ENCODE measurements at regions not wholly inside any gene's neighbourhood (a gene's known extent, or its start where the extent isn't known, plus 50 kb on each side); places are given as distances from the start of the nearest gene placed in this dataset.
"Not testable (repeated sequence)": the region's sequence is repeated elsewhere in the genome, so short reads cannot be mapped to it uniquely, and the experiment has no call there.

DNA sequence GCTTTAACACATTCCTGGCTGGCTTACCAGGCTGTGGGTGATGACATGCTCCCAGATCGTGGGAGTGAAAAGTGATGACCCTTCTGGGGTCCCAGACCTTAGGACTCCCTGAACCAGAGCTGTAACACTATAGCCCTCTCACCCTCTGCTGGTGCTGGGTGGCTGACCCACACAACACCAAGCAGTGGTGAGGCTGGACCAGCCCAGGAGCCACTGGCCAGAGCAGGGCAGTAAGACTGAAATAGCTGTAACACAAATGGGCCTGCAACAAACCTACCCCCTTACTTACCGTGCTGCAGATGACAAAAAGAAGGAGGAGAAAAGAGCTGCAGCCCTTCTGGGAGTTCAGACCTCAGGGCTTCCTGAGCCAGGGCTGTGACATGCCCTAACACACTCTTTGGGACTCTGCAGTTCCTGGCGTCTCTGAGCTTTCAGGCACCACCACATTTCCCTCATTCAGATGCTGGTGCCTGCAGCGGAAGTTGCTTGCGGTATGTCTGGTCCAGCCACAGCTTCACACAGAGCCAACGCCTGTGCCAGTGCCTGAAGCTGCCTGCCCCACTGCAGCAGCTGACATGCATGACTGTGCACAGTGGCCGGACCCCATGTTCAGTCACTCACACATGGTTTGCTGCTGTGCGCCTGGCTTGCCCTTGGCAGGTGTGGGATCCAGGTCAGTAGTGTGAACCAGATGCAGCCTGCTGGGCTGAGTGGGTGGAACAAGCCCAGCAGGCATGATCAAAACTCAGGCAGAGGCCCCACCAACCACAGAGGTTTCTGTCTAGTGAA, 1247.4 kb downstream of the EFNA5 start:
- no peak overlapping the region for H3K27ac ChIP-seq
- DNase-seq (ENCODE audit: low read depth, low spot score) = no peak

DNA sequence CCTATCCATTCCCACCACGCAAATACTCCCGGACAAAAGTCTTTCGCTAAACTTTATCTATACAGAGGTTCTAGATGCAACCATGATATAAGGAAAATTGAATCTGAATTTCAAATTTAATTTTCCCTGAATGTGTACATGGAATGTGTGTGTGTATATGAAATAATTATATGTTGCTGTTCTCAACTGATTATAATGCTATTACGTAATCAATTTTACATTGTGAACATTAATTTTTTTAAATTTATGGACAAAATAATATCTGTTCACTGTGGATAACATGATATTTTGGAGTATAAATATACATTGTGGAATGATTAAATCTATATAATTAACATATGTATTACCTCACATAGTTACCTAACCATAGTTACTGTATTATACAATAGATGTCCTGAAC, 1250.6 kb downstream of the EFNA5 start:
- no peak for DNase-seq (ENCODE audit: low read depth, low spot score)
- H3K27ac ChIP-seq = no peak overlapping the region

- DNase-seq (ENCODE audit: low read depth, low spot score) = no peak
- H3K27ac ChIP-seq = no peak overlapping the region
These were observed 1252.5 kb downstream of the EFNA5 start for GRCh38 chr5:106418196-106418595.

DNA sequence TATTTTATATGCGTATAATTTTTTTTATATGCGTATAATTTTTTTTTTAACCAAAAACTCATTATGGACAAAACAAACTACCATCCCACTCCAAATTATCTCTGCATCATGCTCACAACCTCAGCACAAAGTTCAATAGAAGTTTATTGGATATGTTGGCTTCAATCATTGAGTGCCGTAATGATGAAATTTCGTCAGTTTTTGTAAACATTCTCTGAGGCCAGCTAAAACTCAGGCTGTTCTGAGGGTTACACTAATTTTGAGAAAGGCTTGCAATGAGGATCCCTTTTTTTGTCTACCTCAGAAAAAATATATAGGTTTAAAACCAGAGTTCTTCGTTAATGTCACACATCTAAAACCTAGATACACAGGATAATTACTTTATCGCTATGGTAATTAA, 1253.2 kb downstream of the EFNA5 start:
- DNase-seq (ENCODE audit: low read depth, low spot score) = no peak
- no peak overlapping the region for H3K27ac ChIP-seq

GRCh38 chr5:106417163-106417562, 1253.6 kb downstream of the EFNA5 start:
- H3K27ac ChIP-seq = no peak overlapping the region
- DNase-seq (ENCODE audit: low read depth, low spot score) = no peak

DNA sequence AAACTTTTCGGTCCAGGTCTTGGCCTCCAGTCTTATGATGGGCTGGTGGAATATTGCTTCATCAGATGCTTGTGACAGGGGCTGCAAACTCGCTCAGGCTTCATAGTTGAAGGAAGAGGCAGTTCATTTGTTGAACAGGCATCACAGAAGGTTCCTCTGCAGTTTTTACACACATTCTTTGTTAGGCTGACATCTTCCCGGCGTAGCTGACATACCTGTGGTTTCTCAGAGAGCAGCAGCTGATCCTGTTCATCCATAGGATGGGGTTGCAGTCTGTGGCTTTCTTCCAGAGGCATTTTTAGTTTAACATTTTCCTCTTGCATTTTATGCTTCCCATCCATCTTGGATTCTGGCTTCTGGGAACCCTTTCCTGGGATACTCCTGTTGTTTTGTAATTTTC, 1255.2 kb downstream of the EFNA5 start:
- H3K27ac ChIP-seq = no peak overlapping the region
- no peak for DNase-seq (ENCODE audit: low read depth, low spot score)

DNA sequence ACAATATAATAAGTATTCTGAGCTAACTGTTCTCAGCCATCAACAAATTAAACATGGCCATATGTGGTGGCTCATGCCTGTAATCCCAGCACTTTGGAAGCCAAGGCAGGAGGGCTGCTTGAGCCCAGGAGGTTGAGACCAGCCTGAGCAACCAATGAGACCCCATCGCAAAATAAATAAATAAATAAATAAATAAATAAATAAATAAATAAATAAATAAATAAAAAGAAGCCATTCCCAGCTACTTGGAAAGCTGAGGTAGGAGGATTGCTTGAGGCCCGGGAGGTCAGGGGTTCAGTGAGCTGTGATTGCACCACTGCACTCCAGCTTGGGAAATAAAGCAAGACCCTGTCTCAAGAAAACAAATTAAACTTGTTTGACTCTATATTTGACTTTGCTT, 1256.4 kb downstream of the EFNA5 start:
- no peak for DNase-seq (ENCODE audit: low read depth, low spot score)
- H3K27ac ChIP-seq = no peak overlapping the region

GRCh38 chr5:106412606-106413005, 1258.1 kb downstream of the EFNA5 start:
- no peak overlapping the region for H3K27ac ChIP-seq
- DNase-seq (ENCODE audit: low read depth, low spot score) = no peak

GRCh38 chr5:106408570-106408969, 1262.2 kb downstream of the EFNA5 start:
- H3K27ac ChIP-seq = no peak overlapping the region
- DNase-seq (ENCODE audit: low read depth, low spot score) = no peak

DNA sequence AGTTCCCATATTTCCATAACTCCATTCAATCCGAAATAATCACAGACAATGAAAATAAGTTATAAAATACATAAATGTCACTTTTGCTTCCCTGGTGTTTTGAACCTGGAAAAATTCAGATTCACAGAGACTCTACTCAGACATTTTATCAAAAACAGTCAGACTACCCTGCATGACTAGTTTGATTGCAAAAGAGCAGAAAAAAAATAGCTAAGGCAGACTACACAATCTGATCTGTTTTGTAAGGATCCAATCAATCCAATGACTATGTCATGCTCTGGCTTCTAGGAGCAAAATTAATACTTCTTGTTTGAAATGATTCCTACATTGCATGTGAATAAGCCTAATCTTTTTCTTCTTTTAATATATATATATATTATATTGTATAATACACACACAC, 1262.6 kb downstream of the EFNA5 start:
- H3K27ac ChIP-seq = no peak overlapping the region
- no peak for DNase-seq (ENCODE audit: low read depth, low spot score)

GRCh38 chr5:106401561-106401960, 1269.2 kb downstream of the EFNA5 start:
- no peak overlapping the region for H3K27ac ChIP-seq
- peak; percentile 57 for DNase-seq (ENCODE audit: low read depth, low spot score)

- H3K27ac ChIP-seq = peak overlapping the region; percentile 74
- DNase-seq (ENCODE audit: low read depth, low spot score) = peak; percentile 36
These were observed 1271.3 kb downstream of the EFNA5 start for GRCh38 chr5:106399391-106399790.

- H3K27ac ChIP-seq = peak overlapping the region; percentile 74
- peak; percentile 97 for DNase-seq (ENCODE audit: low read depth, low spot score)
These were observed 1273.0 kb downstream of the EFNA5 start for GRCh38 chr5:106397700-106398099.

DNA sequence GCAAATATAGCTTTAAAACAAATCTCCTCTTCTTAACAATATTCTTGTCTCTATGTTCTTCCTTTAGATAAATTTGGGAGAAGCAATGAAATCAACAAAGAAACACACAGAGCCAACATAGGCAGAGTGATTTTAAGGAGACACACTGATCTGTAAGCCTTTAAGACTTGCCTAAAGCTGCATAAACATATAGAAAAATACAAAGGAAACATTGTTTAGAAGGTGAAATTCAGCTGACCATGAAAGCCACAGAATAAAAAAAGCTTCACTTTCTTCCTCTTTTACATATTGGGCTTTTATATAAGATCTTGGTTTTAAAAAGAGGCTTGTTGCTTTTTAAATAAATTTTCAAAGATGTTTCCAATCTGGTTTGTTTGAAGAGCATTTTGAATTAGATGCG, 1277.5 kb downstream of the EFNA5 start:
- H3K27ac ChIP-seq = no peak overlapping the region
- no peak for DNase-seq (ENCODE audit: low read depth, low spot score)

- DNase-seq (ENCODE audit: low read depth, low spot score) = no peak
- no peak overlapping the region for H3K27ac ChIP-seq
These were observed 1278.0 kb downstream of the EFNA5 start for GRCh38 chr5:106392766-106393165.

DNA sequence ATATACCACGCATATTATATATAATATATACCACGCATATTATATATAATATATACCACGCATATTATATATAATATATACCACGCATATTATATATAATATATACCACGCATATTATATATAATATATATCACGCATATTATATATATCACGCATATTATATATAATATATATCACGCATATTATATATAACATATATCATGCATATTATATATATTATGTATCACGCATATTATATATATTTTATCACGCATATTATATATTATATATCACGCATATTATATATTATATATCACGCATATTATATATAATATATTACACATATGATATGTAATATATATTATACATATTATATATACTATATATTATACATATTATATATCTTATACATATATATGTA, 1283.0 kb downstream of the EFNA5 start:
- DNase-seq (ENCODE audit: low read depth, low spot score); H3K27ac ChIP-seq: not testable (repeated sequence)

DNA sequence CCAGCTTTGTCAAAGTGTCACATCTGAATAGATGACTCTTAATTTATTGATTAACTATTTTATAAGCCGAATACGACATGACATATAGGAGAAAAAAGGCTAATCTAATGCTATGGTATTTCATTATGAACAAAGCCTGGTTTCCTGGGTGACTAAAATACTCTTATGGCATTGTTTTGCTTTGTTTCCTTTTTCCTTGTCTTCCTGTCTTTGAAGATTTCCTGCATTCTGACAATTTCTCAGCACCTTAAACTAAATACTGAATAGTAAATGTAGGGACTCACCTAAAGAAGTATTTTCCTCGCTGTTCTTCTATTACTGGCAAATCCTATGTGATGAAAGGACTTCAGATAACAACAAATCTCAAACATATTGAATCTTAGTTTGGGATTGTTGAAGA, 1284.5 kb downstream of the EFNA5 start:
- DNase-seq (ENCODE audit: low read depth, low spot score) = no peak

GRCh38 chr5:106380736-106381135, 1290.0 kb downstream of the EFNA5 start:
- DNase-seq (ENCODE audit: low read depth, low spot score) = no peak

More for the DNA sequence above, 1284.5 kb downstream of the EFNA5 start:
- no peak overlapping the region for H3K27ac ChIP-seq

GRCh38 chr5:106376522-106376921, 1294.2 kb downstream of the EFNA5 start:
- DNase-seq (ENCODE audit: low read depth, low spot score) = no peak
- H3K27ac ChIP-seq = no peak overlapping the region

More at GRCh38 chr5:106380736-106381135, 1290.0 kb downstream of the EFNA5 start:
- no peak overlapping the region for H3K27ac ChIP-seq

- no peak overlapping the region for H3K27ac ChIP-seq
- DNase-seq (ENCODE audit: low read depth, low spot score) = no peak
These were observed 1295.8 kb downstream of the EFNA5 start for GRCh38 chr5:106374956-106375355.

GRCh38 chr5:106368021-106368420, 1302.7 kb downstream of the EFNA5 start:
- no peak overlapping the region for H3K27ac ChIP-seq
- no peak for DNase-seq (ENCODE audit: low read depth, low spot score)

GRCh38 chr5:106367281-106367680, 1303.5 kb downstream of the EFNA5 start:
- H3K27ac ChIP-seq = no peak overlapping the region
- no peak for DNase-seq (ENCODE audit: low read depth, low spot score)
